SK-N-SH treated with all-trans-retinoic acid at 6 μM for 48 hours (cell line): ENCODE measurements at regions not wholly inside any gene's neighbourhood (a gene's known extent, or its start where the extent isn't known, plus 50 kb on each side); places are given as distances from the start of the nearest gene placed in this dataset.

Experiments
- ARNTL ChIP-seq: fragments of 450-650 bp; formaldehyde crosslinking; IDR thresholded peaks from 2 replicates; pipeline ENCODE4 v1.5.0; 2020; ENCODE audit warnings: low read depth, mild to moderate bottlenecking, moderate library complexity, borderline replicate concordance
- CREB5 ChIP-seq: fragments of 250-450 bp; sonication (Bioruptor Pico); IDR thresholded peaks from 2 replicates; pipeline ENCODE4 v1.5.1; 2020; ENCODE audit warnings: low read depth, mild to moderate bottlenecking, moderate library complexity
- CSDC2 ChIP-seq: fragments of 250-450 bp; sonication (Bioruptor Pico); IDR thresholded peaks from 2 replicates; pipeline ENCODE4 v1.5.0; 2020; ENCODE audit warnings: mild to moderate bottlenecking, moderate library complexity
- ESRRG ChIP-seq: fragments of 250-450 bp; sonication (Bioruptor Pico); IDR thresholded peaks from 2 replicates; pipeline ENCODE4 v1.6.1; 2021; ENCODE audit warnings: mild to moderate bottlenecking
- GLIS3 ChIP-seq: fragments of 250-450 bp; sonication (Bioruptor Pico); IDR thresholded peaks from 2 replicates; pipeline ENCODE4 v1.5.0; 2020; ENCODE audit warnings: mild to moderate bottlenecking, moderate library complexity
- OSR1 ChIP-seq: fragments of 250-450 bp; sonication (Bioruptor Pico); IDR thresholded peaks from 2 replicates; pipeline ENCODE4 v1.8.0; 2022; ENCODE audit warnings: moderate library complexity, mild to moderate bottlenecking, inconsistent platforms
- PATZ1 ChIP-seq: fragments of 250-450 bp; sonication (Bioruptor Pico); IDR thresholded peaks from 2 replicates; pipeline ENCODE4 v1.8.0; 2020; ENCODE audit warnings: mild to moderate bottlenecking, moderate library complexity, borderline replicate concordance
- TF ChIP-seq, protein P1 (sequence below): fragments of 250-450 bp; sonication (Bioruptor Pico); IDR thresholded peaks from 2 replicates; pipeline ENCODE4 v1.8.0; 2021; ENCODE audit warnings: low read depth, mild to moderate bottlenecking, moderate library complexity, borderline replicate concordance

DNA sequence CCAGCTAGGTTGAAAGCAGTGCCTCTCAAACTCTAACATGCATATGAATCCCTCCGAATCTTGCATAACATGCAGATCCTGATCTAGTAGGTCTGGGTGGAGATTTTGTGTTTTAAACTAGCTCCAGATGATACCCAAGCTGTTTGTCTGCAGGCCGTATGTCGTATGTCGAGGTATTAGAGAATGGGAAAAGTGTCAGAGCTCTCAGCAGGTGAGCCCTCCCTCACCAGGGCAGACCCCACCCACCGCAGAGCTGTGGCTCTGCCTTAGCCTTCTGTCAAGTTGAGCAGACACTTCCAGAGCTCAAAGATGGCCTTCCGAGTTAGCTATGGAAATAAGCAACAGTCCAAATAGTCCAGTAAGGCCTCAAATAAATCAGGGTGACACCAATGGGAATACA lies 83.2 kb upstream of the MAP3K1 start:
- TF ChIP-seq ESRRG (CRISPR knock-in tag) (no peak), CSDC2 (CRISPR knock-in tag) (no peak), GLIS3 (CRISPR knock-in tag) (no peak), PATZ1 (no peak), OSR1 (CRISPR knock-in tag) (no peak), ARNTL (CRISPR knock-in tag) (no peak), CREB5 (no peak)
- TF ChIP-seq, protein P1, sequence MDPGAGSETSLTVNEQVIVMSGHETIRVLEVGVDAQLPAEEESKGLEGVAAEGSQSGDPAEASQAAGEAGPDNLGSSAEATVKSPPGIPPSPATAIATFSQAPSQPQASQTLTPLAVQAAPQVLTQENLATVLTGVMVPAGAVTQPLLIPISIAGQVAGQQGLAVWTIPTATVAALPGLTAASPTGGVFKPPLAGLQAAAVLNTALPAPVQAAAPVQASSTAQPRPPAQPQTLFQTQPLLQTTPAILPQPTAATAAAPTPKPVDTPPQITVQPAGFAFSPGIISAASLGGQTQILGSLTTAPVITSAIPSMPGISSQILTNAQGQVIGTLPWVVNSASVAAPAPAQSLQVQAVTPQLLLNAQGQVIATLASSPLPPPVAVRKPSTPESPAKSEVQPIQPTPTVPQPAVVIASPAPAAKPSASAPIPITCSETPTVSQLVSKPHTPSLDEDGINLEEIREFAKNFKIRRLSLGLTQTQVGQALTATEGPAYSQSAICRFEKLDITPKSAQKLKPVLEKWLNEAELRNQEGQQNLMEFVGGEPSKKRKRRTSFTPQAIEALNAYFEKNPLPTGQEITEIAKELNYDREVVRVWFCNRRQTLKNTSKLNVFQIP (CRISPR knock-in tag) = no peak
